NT2/D1 (cell line): ENCODE measurements at regions not wholly inside any gene's neighbourhood (a gene's known extent, or its start where the extent isn't known, plus 50 kb on each side); places are given as distances from the start of the nearest gene placed in this dataset.

Source experiments
- SUZ12 ChIP-seq: IDR thresholded peaks from 2 replicates; pipeline ENCODE4 v1.6.1; 2011; ENCODE audit not compliant: insufficient read length, insufficient read depth; ENCODE audit errors: extremely low read depth
- YY1 ChIP-seq: IDR thresholded peaks from 2 replicates; pipeline ENCODE4 v1.6.1; 2011; ENCODE audit not compliant: insufficient read length, insufficient read depth
- ZNF274 ChIP-seq: IDR thresholded peaks from 2 replicates; pipeline ENCODE4 v1.6.1; 2011; ENCODE audit warnings: mild to moderate bottlenecking, low read depth, low read length

- TF ChIP-seq SUZ12 (no peak), YY1 (no peak), ZNF274 (no peak)
Observed at GRCh38 chr10:3963191-3963673, 178.2 kb upstream of the KLF6 start.
